IMR-90 (cell line): ENCODE measurements at regions not wholly inside any gene's neighbourhood (a gene's known extent, or its start where the extent isn't known, plus 50 kb on each side); places are given as distances from the start of the nearest gene placed in this dataset.

Source experiments
- ATAC-seq: fragments of 200-7000 bp; cut with Tn5 transposase; 2 replicates; pipeline ENCODE4 v1.9.1; 2020; ENCODE audit warnings: low read depth, mild to moderate bottlenecking, moderate library complexity
- BruUV-seq: library from RNA; stranded (reverse); fragments of 400-500 nt; replicated peaks from 2 replicates; lab custom pipeline; 2021; lab: Mats Ljungman, UMichigan
- CTCF ChIA-PET: fragments of 300-600 bp; formaldehyde crosslinking; extraction: SDS; loops from one replicate; lab custom pipeline; 2021; ENCODE audit warnings: antibody characterized with exemption; lab: Yijun Ruan, JAX
- POLR2A ChIA-PET: fragments of 300-600 bp; sonication (Branson Sonifier 250); formaldehyde crosslinking; loops from one replicate; lab custom pipeline; 2022; ENCODE audit warnings: antibody characterized with exemption; ENCODE audit not compliant: unreplicated experiment; lab: Charles Lee
- DNase-seq: peaks from one replicate; pipeline ENCODE4 v3.0.0; 2013
- H2AFZ ChIP-seq: replicated peaks from 2 replicates; pipeline ENCODE3; 2013; ENCODE audit warnings: low read length, mild to moderate bottlenecking; ENCODE audit not compliant: poor library complexity
- H2AK5ac ChIP-seq: 2 replicates; pipeline ENCODE4 v1.6.1; 2013; ENCODE audit warnings: low read depth, low read length, inconsistent platforms
- H2AK9ac ChIP-seq: replicated peaks from 2 replicates; pipeline ENCODE3; 2013; ENCODE audit warnings: mild to moderate bottlenecking, low read depth, low read length, moderate library complexity; ENCODE audit not compliant: poor library complexity
- H2BK120ac ChIP-seq: 2 replicates; pipeline ENCODE4 v1.6.1; 2013; ENCODE audit warnings: low read depth, low read length, inconsistent platforms
- H2BK15ac ChIP-seq: 3 replicates; pipeline ENCODE4 v1.6.1; 2013; ENCODE audit warnings: low read depth, low read length, inconsistent platforms
- H2BK20ac ChIP-seq: 2 replicates; pipeline ENCODE4 v1.6.1; 2013; ENCODE audit warnings: low read depth, mild to moderate bottlenecking, inconsistent platforms, low read length, moderate library complexity
- H2BK5ac ChIP-seq: 2 replicates; pipeline ENCODE4 v1.6.1; 2013; ENCODE audit warnings: mild to moderate bottlenecking, low read depth, low read length, inconsistent platforms; ENCODE audit not compliant: poor library complexity, severe bottlenecking
- H3K14ac ChIP-seq: replicated peaks from 2 replicates; pipeline ENCODE4 v1.6.1; 2013; ENCODE audit warnings: low read depth, low read length, inconsistent platforms
- H3K18ac ChIP-seq: 2 replicates; pipeline ENCODE4 v1.6.1; 2013; ENCODE audit warnings: low read depth, low read length, control low read depth
- H3K23ac ChIP-seq: 2 replicates; pipeline ENCODE4 v1.6.1; 2013; ENCODE audit warnings: low read depth, low read length, inconsistent platforms
- H3K27ac ChIP-seq: 2 replicates; pipeline ENCODE4 v1.5.1; 2013; ENCODE audit warnings: mild to moderate bottlenecking, control low read depth, low read length; ENCODE audit not compliant: insufficient read depth
- H3K27me3 ChIP-seq: 2 replicates; pipeline ENCODE4 v1.6.1; 2013; ENCODE audit warnings: low read length; ENCODE audit not compliant: control insufficient read depth, insufficient read depth
- H3K36me3 ChIP-seq: 2 replicates; pipeline ENCODE4 v1.6.1; 2013; ENCODE audit warnings: low read length, mixed read lengths; ENCODE audit not compliant: control insufficient read depth, insufficient read depth
- H3K4ac ChIP-seq: 2 replicates; pipeline ENCODE4 v1.6.1; 2013; ENCODE audit warnings: low read depth, low read length, inconsistent platforms
- H3K4me1 ChIP-seq: 2 replicates; pipeline ENCODE4 v1.6.1; 2013; ENCODE audit warnings: low read length, mixed read lengths; ENCODE audit not compliant: control insufficient read depth, insufficient read depth
- H3K4me2 ChIP-seq: 2 replicates; pipeline ENCODE4 v1.6.1; 2013; ENCODE audit warnings: low read depth, mild to moderate bottlenecking, control low read depth, low read length, moderate library complexity
- H3K4me3 ChIP-seq: 2 replicates; pipeline ENCODE4 v1.5.1; 2013; ENCODE audit warnings: low read depth, mild to moderate bottlenecking, control low read depth, low read length, moderate library complexity; ENCODE audit not compliant: insufficient read depth
- H3K56ac ChIP-seq: 2 replicates; pipeline ENCODE4 v1.6.1; 2013; ENCODE audit warnings: low read length, inconsistent platforms; ENCODE audit not compliant: insufficient read depth; ENCODE audit errors: extremely low read depth
- H3K79me1 ChIP-seq, 2 experiments: 2 replicates each; pipeline ENCODE4 v1.6.1; 2013; ENCODE audit warnings: low read length in 2 of 2, inconsistent platforms in 1 of 2, low read depth in 1 of 2
- H3K9ac ChIP-seq: 2 replicates; pipeline ENCODE4 v1.6.1; 2013; ENCODE audit warnings: low read depth, low read length, control low read depth
- H3K9me1 ChIP-seq: 2 replicates; pipeline ENCODE4 v1.6.1; 2013; ENCODE audit warnings: low read length, inconsistent platforms; ENCODE audit not compliant: insufficient read depth
- H3K9me3 ChIP-seq: 2 replicates; pipeline ENCODE4 v1.6.1; 2013; ENCODE audit warnings: low read length; ENCODE audit not compliant: control insufficient read depth, insufficient read depth
- H4K20me1 ChIP-seq: 2 replicates; pipeline ENCODE4 v1.6.1; 2013; ENCODE audit warnings: low read length, inconsistent platforms; ENCODE audit not compliant: insufficient read depth
- H4K5ac ChIP-seq: 2 replicates; pipeline ENCODE4 v1.6.1; 2013; ENCODE audit warnings: mild to moderate bottlenecking, low read depth, low read length, control low read depth
- H4K8ac ChIP-seq, 2 experiments: 2 replicates each; pipeline ENCODE4 v1.6.1; 2013; ENCODE audit warnings: low read depth in 2 of 2, low read length in 2 of 2, control low read depth in 1 of 2, inconsistent platforms in 1 of 2
- H4K91ac ChIP-seq: 2 replicates; pipeline ENCODE4 v1.6.1; 2013; ENCODE audit warnings: low read depth, low read length, inconsistent platforms; ENCODE audit not compliant: insufficient read depth
- MAZ ChIP-seq: IDR thresholded peaks from 2 replicates; pipeline ENCODE4 v1.6.1; 2012; ENCODE audit warnings: low read depth, mild to moderate bottlenecking, low read length, improper control_type of control experiment, moderate library complexity, borderline replicate concordance
- WGBS, 2 experiments: methylation state at CpG; one replicate each; pipeline versions ENCODE4 v1.1.5 to v1.1.7; 2013; ENCODE audit warnings: missing lambda C conversion rate in 2 of 2; ENCODE audit not compliant: insufficient read length in 1 of 2; ENCODE audit errors: extremely low coverage in 2 of 2; 5-methylcytosine and 5-hydroxymethylcytosine counted together
- dilution Hi-C: fragments of 300-500 bp; cut with HindIII; formaldehyde crosslinking; loops from one replicate; pipeline ENCODE4 v1.14.3; 2018; ENCODE audit warnings: low sequenced_read_pairs; ENCODE audit not compliant: unreplicated experiment
- in situ Hi-C: fragments of 300-500 bp; cut with MboI; formaldehyde crosslinking; loops from 3 replicates; pipeline ENCODE4 v1.14.3; 2019; ENCODE audit warnings: low sequenced_read_pairs, inconsistent platforms, mixed read lengths
- intact Hi-C: fragments of 100-400 bp; cut with micrococcal nuclease; formaldehyde crosslinking; loops from 2 replicates; pipeline ENCODE4 v1.10.0; 2022

GRCh38 chr13:55652657-55653056 lies 1488.1 kb upstream of the PRR20A start:
- intact Hi-C loops = no loop called here
- H2BK15ac ChIP-seq = no peak overlapping the region
- no peak overlapping the region for H2AK9ac ChIP-seq
- no peaks in the 10 kb centered on the region for H3K9me1 ChIP-seq
- H3K23ac ChIP-seq = no peak overlapping the region
- no peak overlapping the region for H4K5ac ChIP-seq
- H3K27ac ChIP-seq = no peak overlapping the region
- DNase-seq (no peak), ATAC-seq (no peak)
- peaks cover 2% of the 10 kb centered on the region; the same call in 1 of the 2 replicates for H3K9me3 ChIP-seq
- H2BK120ac ChIP-seq = no peak overlapping the region
- no peak overlapping the region for H3K4ac ChIP-seq
- BruUV-seq = no TSS peak
- no peaks in the 10 kb centered on the region for H4K20me1 ChIP-seq
- H3K27me3 ChIP-seq = no peaks in the 10 kb centered on the region
- H2AK5ac ChIP-seq = no peak overlapping the region
- no peak overlapping the region for H3K18ac ChIP-seq
- no peak overlapping the region for H2BK5ac ChIP-seq
- CTCF ChIA-PET = no interaction called here
- H3K4me2 ChIP-seq = no peak overlapping the region
- no peak overlapping the region for H3K9ac ChIP-seq
- POLR2A ChIA-PET = no interaction called here
- no peak overlapping the region for H2BK20ac ChIP-seq
- dilution Hi-C loops = no loop called here
- no peaks in the 10 kb centered on the region for H3K36me3 ChIP-seq
- H4K8ac ChIP-seq = no peak overlapping the region
- H3K79me1 ChIP-seq = no peaks in the 10 kb centered on the region
- H3K4me3 ChIP-seq = no peak overlapping the region
- H3K56ac ChIP-seq = no peak overlapping the region
- TF ChIP-seq MAZ = no peak
- in situ Hi-C loops = no loop called here
- no CpG with 5 or more reads among the region's 5 CpGs for WGBS, 2 experiments
- no peak overlapping the region for H3K14ac ChIP-seq
- no peak overlapping the region for H4K91ac ChIP-seq
- no peak overlapping the region for H2AFZ ChIP-seq
- no peaks in the 10 kb centered on the region for H3K4me1 ChIP-seq
